LoVo (cell line): ENCODE measurements at regions not wholly inside any gene's neighbourhood (a gene's known extent, or its start where the extent isn't known, plus 50 kb on each side); places are given as distances from the start of the nearest gene placed in this dataset.

ENCODE experiments used
- DNase-seq: peaks from one replicate; pipeline ENCODE4 v3.0.0-alpha.2; 2016; ENCODE audit warnings: low spot score

DNA sequence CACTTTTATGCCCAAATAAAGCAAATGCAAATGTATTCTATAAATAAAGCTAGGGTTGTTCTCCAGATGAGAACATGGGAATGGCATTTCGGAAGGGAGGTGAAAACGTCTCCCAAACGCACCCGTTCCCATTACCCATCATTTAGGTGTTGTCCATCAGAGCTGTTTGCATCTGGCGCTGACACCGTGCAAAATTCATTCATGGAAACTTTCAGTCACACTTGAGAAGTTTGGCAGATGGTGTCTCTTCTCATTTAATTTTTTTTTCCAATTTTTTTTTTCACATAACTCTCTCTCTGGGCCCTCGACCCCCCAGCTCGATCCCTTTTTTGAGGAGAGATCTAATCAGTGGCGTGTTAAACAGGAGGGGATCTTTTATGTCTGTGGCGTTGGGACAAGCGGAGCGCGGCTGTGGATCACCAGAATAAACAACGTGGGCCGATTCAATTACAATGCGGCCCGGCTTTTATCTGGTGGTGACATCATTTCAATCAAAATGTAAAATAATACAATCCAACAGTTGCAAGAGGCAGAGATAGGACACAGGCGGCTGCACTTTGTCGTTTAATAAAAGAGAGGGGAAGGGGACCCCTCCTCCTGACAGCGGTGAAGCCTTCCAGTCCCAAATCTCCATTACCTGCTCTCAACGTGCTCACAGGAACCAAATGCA lies 246.1 kb upstream of the IRX4 start:
- no peak for DNase-seq

GRCh38 chr5:2126512-2126911 lies 243.8 kb upstream of the IRX4 start:
- no peak for DNase-seq

DNA sequence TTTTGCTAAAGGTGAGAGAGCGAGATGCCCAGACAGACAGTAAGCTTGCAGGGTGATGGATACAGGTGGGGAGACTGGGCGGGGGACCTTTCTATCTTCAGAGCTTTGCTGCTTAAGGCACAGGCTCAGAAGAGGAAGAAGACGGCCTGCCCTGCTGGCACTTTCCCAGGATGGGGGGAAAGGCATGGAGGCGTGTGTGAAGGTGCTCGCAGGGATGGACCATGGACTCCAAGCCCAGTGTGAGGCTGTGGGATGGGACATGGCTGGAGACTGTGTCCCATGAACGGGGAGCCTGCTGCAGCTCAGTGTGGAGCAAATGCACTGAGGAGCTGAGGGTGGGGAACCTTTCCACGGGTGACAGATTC lies 243.2 kb upstream of the IRX4 start:
- DNase-seq = no peak

DNA sequence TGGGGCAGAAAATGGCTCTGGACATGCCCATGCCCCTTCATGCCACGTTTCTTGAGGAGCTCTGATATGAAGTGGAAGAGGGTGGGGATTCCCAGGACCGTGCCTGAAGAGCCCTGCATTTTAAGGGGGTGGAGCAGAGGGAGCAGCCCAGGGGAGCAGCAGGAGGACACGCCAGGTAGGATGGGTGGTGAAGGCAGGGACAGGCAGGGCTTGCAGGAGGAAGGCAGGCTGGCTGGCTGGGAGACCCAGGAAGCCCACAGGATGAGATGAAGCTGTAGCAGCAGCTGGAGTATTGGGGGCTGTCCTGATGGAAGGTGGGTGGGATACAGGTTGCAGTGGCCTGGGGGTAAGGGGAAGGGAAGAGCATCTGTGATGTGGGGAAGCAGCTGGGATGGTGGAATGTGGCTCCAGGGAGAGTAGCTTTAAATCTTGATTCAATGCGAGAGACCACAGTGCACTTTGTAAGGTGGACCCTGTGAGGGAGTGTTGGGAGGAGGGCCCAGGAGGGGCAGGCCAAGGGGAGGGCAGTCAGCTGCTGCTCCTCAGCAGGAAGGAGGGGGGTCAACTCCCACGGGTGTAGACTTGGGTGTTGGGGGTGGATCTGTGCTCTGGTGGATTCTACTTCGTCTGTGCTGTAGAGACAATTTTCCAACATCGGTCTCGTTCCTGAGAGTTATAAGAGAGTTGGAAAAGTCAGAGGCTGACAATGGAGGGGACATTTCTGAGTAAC lies 242.6 kb upstream of the IRX4 start:
- DNase-seq = no peak

- DNase-seq = no peak
Observed at GRCh38 chr5:2124434-2125170, 241.9 kb upstream of the IRX4 start.

- DNase-seq = no peak
Observed at GRCh38 chr5:2123874-2124273, 241.1 kb upstream of the IRX4 start.

DNA sequence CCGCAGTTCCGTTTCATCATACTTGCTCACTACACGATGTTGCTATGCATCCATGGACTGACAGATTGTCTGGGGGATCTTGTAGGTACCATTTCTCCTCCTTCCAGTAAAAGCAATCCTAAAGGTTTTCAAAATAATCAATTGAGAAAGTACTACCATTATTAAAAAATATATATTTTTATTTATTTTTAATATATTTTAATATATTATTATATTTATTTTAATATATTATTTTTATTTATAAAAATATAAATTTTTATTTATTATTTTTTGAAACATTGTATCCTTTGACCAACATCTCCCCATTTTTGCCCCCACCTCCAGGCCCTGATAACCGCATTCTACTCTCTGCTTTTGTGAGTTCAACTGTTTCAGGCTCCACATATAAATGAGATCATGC lies 237.6 kb upstream of the IRX4 start:
- no peak for DNase-seq

DNA sequence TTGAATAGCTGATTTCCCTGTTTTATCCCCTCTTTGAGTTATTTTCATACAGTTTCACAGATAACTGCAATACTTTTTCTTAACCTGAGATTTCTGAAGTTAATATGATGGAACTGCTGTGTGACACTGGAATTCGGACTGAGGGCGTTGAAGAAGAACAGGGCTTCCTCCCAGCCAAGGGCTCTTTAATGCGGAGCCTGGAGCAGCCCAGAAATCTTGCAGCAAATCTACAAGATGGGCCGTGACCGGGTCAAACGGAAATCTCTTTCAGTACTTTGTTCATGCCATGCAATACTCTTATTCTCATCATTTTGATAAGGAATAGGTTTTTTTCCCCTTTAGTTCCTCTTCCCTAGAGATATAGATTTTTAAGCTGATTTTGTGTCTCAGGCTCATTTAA lies 236.8 kb upstream of the IRX4 start:
- DNase-seq = no peak

DNA sequence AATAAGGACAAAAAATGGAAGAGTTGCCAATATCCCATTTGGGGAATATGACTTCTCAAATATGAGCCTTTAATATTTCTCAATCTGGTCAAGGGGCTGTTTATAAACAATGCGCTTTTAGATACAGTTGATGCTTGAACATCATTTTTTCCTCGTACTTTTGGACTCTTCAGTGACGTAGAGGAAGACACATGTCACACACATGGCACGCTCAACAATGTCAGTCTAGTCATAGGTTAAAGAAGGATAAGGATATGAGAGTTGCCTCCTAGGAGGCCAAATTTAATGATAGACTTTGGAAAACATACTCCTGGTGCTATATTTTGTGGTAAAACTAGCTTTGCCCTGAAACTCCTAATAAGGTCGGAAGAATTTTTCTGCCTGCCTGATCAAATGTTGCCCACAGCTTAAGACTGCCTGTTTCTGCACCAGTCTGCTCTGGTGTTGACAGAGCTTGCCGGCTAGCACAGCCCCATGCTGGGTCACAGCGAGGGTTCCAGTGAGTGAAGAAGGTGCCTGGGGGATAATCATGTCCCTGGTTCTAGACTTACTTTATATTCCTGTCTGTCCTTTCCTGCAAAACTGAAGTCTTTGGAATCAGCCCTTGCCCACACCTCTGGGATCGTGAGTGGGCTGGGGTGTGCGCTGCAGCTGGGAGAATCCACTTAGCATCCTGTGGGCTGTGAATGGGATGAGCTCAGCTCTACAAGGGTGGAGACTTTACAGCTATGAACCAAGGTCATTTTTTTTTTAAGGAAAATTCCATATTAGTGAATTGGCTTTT lies 230.8 kb upstream of the IRX4 start:
- DNase-seq = no peak

DNA sequence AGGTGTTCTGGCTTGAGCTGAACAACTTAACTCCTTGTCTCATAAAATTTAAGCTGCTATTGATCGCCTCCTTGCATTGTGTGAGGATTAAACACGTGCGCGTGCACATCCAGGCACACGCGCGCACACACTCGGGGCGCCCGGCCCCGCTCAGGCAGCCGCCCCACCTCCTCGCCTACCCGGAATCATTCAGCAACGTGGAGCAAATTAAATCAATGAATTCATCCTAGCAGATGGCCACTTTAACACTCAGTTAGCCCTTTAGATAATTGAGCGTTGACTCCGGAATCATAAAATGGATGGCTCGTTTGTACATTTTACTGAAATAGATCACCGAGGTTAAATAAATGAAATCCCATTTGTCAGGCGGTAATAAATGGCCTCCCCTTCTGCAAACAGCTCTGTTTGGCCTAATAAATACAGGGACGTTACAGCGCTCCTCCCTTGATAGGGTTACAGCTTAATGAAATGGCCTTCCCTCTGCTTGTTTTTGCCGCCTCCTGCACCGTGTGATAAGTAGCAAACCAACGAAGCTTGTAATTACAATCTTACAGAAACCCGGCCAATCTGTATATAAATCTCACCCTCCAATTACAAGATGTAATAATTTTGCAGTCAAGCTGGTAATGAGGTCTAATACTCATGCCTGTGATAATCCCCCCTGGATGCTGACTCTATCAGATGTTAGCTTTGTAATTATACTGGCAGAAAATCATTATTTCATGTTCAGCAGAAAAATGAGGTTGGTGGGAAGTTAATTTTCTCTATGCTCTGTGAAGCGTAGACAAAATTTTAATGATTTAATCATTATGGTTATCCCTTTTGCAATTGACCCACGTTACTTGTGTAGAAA lies 229.7 kb upstream of the IRX4 start:
- no peak for DNase-seq

DNA sequence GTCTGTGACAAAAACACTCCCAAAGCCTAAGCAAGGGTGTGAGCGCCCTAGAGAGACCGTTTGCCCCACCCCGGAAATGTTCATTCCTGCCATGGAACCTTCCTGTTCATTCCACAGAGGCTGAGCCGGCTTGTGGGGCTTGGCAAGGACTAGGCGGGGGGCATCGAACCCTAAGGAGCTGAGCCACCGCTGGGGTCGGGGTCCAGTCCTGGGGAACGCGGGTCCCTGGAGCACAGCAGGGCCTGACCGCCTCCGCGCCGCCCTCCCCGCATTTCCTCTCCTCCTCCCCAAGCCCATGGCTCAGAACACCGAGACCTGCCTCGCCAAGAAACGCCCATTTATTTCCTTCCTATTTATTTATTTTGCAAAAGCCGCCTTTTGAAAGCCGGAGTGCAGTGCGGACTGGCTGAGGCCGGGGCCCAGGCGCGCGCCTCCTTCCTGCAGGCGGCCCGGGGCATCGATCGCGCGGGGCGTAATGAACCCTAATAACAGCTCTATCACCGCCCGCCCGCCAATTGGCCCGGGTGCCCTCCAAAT lies 228.9 kb upstream of the IRX4 start:
- no peak for DNase-seq

GRCh38 chr5:2110934-2111462 lies 228.3 kb upstream of the IRX4 start:
- no peak for DNase-seq

DNA sequence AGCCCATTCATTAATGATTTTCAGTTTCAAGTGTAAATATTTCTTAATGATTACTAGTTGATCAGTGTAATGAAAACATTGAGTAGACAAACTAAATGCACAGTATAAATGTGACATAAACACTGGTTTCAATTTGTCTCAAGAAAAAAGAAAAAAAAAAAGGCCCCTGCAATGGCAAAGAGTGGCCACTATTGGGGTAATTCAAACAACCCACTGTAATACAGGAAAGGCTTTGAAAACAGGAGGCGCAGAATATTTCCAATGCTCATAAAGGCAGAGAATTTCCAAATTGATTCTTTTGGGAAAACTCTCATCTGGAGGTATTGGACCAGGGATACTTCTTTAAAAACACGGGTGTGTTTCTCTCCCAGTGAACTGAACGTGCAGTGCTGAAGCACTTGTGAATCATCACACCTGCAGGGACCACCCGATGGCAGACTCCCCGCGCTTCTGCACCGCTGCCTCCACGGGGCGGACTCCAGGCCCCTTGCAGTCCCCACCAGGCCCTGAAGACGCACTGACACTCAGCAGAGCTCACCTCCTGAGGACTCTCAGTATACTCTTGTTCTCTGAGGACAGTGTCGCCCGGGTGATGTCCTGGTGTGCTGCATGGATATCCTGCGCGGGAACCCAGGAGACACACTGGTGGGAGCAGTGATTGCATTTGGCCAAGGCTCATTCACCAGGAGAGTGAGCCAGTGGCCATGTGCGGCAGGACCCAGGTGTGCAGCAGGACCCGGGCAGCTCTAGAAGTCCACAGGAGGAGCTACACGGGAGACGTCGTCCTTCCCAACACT lies 227.6 kb upstream of the IRX4 start:
- no peak for DNase-seq

GRCh38 chr5:2109566-2109965 lies 226.8 kb upstream of the IRX4 start:
- no peak for DNase-seq

DNA sequence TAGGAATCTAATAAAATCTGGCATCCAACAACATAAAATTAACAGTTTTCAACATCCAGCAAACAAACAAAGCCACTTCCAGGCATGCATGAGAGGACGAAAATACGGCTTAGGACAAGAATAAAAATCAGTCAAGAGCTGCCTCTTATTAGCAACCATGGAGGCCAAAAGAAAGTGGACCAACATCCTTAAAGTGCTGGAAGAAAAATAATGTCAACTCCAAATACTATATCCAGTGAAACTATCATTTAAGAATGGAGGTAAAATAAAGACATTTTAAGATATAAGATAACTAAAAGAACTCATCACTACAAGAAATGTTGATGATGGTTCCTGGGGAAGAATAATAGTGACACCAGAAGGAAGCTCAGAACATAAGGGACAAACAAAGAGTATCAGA lies 224.0 kb upstream of the IRX4 start:
- no peak for DNase-seq

- DNase-seq = no peak
Observed at GRCh38 chr5:2105141-2105540, 222.4 kb upstream of the IRX4 start.

DNA sequence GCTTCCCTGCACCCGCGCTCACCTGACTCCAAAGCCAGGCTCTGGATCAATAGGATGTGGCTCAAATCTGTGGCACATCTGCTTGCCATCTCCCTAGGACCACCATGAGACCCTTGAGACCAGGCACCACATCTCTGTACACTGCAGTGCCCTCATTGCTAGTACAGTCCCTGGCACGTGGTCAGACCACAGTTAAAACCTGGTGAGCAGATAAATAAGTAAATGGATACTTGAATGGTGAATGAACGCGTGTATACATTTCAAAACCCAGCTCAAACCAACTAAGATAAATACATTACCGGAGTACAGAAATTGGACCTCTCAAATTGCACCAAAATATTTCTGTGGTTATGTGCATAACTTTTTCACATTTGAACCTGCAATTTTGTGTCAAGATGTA lies 221.2 kb upstream of the IRX4 start:
- no peak for DNase-seq

DNA sequence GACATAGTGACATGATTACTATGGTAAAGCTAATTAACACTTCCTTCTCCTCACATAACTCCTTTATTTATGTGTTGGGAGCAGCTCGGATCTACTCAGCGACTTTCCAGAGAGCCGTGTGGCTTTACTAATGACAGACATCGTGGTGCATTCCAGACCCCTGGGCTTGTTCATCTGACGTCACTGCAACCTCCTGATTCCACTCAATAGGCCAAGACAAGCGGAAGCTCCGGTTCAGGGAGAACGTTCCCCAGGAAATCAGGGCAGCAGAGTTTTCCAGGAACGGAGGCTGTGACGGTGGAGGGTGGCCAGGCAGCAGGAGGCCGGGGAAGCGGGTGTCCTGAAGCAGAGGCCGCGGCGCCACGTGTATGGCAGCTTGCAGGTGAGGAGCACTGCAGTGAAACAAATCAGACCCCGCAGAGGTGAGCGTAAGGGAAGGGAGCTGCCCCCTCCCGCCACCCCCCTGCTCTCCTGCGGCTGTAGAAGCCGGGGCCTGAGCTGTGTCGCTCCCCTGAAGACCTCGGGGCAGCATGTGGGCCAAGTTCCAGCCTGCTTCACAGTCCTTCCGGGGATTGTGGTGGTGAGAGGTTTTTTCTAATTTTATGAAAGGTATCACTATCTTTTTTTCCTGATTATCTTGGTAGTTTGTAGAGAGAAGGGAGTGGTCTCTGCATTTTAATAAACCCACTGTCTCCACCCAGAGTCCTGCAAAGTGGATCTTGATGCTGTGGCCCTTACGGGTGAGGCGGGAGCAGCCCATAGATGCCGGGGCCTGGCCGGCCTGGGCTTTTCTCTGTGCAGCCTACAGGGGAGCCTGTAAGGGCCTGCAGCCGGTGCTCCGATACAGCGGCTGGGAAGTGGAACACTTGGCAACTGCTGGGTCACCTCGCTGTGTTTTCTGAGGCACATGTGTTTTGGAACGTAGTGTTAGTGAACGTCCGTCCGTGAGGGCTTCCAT lies 220.4 kb upstream of the IRX4 start:
- DNase-seq = no peak

DNA sequence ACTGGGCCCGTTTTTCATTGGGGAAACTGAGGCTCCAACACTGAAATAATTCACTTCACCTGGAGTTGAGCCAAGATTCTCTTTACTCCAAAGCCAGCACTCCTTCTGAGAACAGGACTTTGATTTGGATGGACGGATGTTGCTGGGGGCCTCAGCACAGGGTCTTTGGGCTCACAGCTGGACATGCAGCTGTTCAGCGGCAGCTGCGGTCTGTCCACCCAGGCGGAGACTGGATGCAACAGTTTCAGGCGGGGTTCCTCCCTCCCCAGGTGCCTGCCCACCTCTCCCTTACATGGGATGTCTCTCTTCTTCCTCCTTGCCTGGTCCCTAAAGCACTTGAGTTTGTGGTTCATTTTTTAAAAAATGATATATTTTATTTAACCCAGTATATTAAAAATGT lies 219.0 kb upstream of the IRX4 start:
- DNase-seq = no peak
